Mucosa of descending colon (tissue), 3 donors: ENCODE measurements at regions not wholly inside any gene's neighbourhood (a gene's known extent, or its start where the extent isn't known, plus 50 kb on each side); places are given as distances from the start of the nearest gene placed in this dataset.

Experiments used
- ATAC-seq: fragments of 200-7000 bp; cut with Tn5 transposase; one replicate; pipeline ENCODE4 v1.9.1; 2020; ENCODE audit warnings: mild to moderate bottlenecking, moderate library complexity
- DNase-seq, 3 donors: peaks; one replicate each; pipeline ENCODE4 v3.0.0-alpha.2; 2020
- H3K36me3 ChIP-seq: fragments of 200-600 bp; one replicate; pipeline ENCODE4 v1.8.0; 2021; ENCODE audit warnings: low read depth, mild to moderate bottlenecking
- H3K4me1 ChIP-seq: fragments of 200-600 bp; one replicate; pipeline ENCODE4 v1.8.0; 2021; ENCODE audit warnings: low read depth, mild to moderate bottlenecking
- H3K4me3 ChIP-seq: fragments of 200-600 bp; one replicate; pipeline ENCODE4 v1.8.0; 2021; ENCODE audit warnings: mild to moderate bottlenecking
- H3K9me3 ChIP-seq: fragments of 200-600 bp; one replicate; pipeline ENCODE4 v1.8.0; 2021; ENCODE audit warnings: mild to moderate bottlenecking
- intact Hi-C, 2 donors: fragments of 100-400 bp; cut with DNase I in 1 of 2; cut with micrococcal nuclease in 1 of 2; formaldehyde crosslinking; loops; one replicate each; pipeline versions ENCODE4 v1.11.0 to v1.11.1; 2022; cut with DNase I, micrococcal nuclease
- TF ChIP-seq, protein P1 (sequence below): fragments of 200-600 bp; IDR thresholded peaks from one replicate; pipeline ENCODE4 v1.8.0; 2022; ENCODE audit warnings: antibody characterized with exemption, mild to moderate bottlenecking
- donor health status: DM: no; HTN: no; CAD: no; lungs with moderate emphysema.
- donor health status: DM: no; HTN: no; CAD: no.
- donor health status: DM: no; HTN: yes; CAD: no.

DNA sequence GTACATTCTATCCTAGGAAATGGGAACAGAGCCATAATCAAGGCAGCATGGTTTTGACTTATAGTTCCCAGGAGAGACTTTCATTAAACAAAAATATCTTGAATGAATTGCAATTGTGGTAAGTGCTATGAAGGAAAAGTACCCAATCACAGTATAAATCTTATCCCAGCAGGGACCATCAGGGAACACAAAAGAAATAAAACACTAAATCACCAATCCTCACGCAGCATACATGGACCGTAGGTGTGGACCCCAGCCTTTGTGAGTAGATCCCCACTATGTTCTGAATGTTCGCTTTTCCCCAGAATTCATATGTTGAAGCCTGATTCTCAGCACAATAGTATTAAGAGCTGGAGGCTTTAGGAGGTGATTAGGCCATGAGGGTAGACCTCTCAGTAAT lies 925.0 kb upstream of the RBFOX1 start:
- intact Hi-C loops: no loop called here
- H3K4me1 ChIP-seq: no peaks in the 10 kb centered on the region
- TF ChIP-seq, protein P1, sequence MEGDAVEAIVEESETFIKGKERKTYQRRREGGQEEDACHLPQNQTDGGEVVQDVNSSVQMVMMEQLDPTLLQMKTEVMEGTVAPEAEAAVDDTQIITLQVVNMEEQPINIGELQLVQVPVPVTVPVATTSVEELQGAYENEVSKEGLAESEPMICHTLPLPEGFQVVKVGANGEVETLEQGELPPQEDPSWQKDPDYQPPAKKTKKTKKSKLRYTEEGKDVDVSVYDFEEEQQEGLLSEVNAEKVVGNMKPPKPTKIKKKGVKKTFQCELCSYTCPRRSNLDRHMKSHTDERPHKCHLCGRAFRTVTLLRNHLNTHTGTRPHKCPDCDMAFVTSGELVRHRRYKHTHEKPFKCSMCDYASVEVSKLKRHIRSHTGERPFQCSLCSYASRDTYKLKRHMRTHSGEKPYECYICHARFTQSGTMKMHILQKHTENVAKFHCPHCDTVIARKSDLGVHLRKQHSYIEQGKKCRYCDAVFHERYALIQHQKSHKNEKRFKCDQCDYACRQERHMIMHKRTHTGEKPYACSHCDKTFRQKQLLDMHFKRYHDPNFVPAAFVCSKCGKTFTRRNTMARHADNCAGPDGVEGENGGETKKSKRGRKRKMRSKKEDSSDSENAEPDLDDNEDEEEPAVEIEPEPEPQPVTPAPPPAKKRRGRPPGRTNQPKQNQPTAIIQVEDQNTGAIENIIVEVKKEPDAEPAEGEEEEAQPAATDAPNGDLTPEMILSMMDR: no peak
- no peaks in the 10 kb centered on the region for H3K36me3 ChIP-seq
- H3K4me3 ChIP-seq: no peak overlapping the region
- ATAC-seq (no peak), DNase-seq (no peak)
- H3K9me3 ChIP-seq: no peaks in the 10 kb centered on the region

DNA sequence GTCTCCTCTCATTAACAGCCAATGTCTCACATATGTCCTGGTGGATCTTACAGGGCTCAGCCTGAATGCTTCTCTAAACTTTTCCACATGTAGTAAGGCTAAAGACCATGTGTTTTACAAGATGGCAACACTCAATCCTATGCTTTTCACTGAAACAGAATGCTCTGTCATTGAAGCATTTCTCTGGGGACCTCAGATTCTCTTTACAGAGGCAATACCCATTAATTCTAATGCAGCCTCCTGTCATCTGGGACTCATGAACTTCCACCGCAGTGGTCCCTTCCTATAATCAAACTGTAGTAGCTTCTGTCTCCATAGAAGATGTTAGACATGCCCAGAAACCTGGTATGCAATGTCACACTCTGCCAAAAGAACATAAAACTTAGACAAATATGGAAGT lies 926.6 kb upstream of the RBFOX1 start:
- ATAC-seq (no peak), DNase-seq (no peak)
- Histone ChIP-seq H3K4me3 (no peak overlapping the region), H3K36me3 (no peaks in the 10 kb centered on the region), H3K9me3 (no peaks in the 10 kb centered on the region), H3K4me1 (no peaks in the 10 kb centered on the region)
- intact Hi-C loops: no loop called here
- TF ChIP-seq, protein P1: no peak

DNA sequence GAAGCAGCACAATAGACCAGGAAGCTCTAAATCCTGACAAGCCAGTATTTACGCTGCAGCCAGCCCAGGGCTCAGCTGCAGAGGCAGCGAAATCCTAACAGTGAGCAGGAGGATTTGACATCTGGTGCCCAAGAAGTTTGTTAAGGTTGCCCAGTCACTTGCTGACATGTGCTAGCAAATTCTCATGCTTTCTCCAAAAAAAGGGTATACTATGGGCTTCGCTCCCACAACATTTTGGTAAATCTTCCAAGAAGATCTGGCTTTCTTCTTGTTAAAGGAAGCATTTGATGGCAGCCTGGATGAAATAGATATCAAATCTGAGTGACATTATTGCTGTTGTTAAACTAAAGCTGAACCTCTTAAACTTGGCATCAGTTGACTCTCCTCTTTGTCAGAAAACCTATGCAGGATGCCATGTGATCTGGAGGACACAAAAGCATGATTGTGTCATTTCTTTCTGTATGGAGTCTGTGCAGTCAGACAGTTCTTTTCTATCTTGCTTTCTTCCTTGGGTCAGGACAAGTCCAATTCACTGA lies 949.7 kb upstream of the RBFOX1 start:
- DNase-seq (no peak), ATAC-seq (no peak)
- H3K4me3 ChIP-seq: no peak overlapping the region
- intact Hi-C loops: no loop called here
- no peaks in the 10 kb centered on the region for H3K9me3 ChIP-seq
- no peaks in the 10 kb centered on the region for H3K4me1 ChIP-seq
- H3K36me3 ChIP-seq: no peaks in the 10 kb centered on the region
- TF ChIP-seq, protein P1: no peak

DNA sequence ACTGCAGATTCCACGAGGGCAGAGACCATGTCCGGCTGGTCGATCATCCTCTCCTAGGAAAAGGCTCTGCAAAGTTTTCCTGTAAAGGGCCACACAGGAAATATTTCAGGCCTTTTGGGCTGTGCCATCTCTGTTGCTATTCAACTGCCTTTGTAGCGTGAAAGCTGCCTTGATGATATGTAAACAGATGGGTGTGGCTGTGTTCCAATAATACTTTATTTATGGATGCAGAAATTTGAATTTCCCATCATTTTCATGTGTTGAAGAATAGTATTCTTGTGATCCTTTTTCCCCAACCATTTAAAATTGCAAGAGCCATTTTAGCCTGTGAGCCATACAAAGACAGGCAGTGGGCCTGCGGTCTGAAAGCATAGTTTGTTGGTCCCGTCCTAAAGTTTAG lies 950.7 kb upstream of the RBFOX1 start:
- Histone ChIP-seq H3K9me3 (no peaks in the 10 kb centered on the region), H3K4me1 (no peaks in the 10 kb centered on the region), H3K4me3 (no peak overlapping the region), H3K36me3 (no peaks in the 10 kb centered on the region)
- TF ChIP-seq, protein P1: no peak
- no peak for DNase-seq
- intact Hi-C loops: no loop called here
- no peak for ATAC-seq

DNA sequence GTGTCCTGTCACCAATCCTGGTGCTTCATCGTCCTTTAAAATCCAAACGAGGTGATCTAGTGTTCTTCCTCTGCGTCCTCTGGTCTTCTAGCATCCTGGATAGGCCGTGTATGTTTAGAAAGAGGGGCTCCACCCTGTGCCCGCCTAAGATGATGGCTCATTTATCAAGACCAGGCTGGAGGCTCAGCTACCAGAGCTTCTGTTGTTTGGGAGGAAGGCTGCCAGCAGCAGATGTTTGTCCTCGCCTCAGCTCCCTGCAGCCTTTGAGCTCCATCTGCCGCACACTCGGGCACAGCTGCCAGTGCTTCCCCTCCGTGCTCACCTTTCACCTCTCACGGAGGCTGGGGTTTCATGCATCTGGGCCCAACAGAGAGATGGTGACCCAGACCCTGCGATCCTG lies 954.7 kb upstream of the RBFOX1 start:
- TF ChIP-seq, protein P1: no peak

DNA sequence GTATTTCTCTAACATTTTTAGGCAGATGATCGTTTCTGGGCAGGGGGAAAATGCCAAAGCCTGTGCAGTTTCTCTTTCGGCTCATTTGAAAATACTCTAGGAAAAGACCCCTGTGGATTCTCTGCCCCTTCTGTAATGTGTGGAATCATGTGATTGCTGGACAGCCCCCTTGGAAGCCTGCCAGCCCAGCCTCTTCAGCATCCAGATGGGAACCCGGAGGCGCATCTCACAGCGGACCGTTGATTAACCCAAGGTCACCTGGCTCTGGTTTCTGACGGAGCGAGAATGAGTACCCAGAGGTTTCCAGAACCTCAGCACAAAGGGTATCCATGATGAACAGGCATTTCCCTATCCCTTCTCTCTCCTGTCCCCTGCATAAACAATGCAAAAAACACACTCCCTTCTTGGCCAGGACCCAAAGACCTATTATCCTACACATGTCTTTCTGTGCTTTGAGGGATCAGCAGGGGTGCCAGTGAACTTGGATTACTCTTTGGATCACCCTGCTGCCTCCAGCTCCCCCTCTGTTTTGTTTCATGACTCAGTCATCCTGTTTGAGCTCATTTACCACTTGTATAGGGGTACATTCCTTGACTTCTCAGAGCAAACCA lies 957.1 kb upstream of the RBFOX1 start:
- H3K9me3 ChIP-seq: no peaks in the 10 kb centered on the region
- no peak overlapping the region for H3K4me3 ChIP-seq
- no peaks in the 10 kb centered on the region for H3K4me1 ChIP-seq
- ATAC-seq (no peak), DNase-seq (no peak)
- TF ChIP-seq, protein P1: no peak
- H3K36me3 ChIP-seq: no peaks in the 10 kb centered on the region
- intact Hi-C loops: no loop called here

More for the DNA sequence above, 954.7 kb upstream of the RBFOX1 start:
- Histone ChIP-seq H3K4me1 (no peaks in the 10 kb centered on the region), H3K4me3 (no peak overlapping the region), H3K36me3 (no peaks in the 10 kb centered on the region), H3K9me3 (no peaks in the 10 kb centered on the region)
- DNase-seq (no peak), ATAC-seq (no peak)
- intact Hi-C loops: no loop called here
